H1 (cell line): ENCODE measurements at regions not wholly inside any gene's neighbourhood (a gene's known extent, or its start where the extent isn't known, plus 50 kb on each side); places are given as distances from the start of the nearest gene placed in this dataset.

Source experiments
- CTCF ChIA-PET: fragments of 300-600 bp; sonication (Branson Sonifier 250); formaldehyde crosslinking; loops from one replicate; lab custom pipeline; 2021; ENCODE audit not compliant: partially characterized antibody; lab: Charles Lee
- POLR2A ChIA-PET: fragments of 300-600 bp; sonication (Branson Sonifier 250); formaldehyde crosslinking; loops from one replicate; lab custom pipeline; 2021; ENCODE audit warnings: inconsistent platforms; ENCODE audit not compliant: partially characterized antibody; lab: Charles Lee
- DNase-seq, 2 experiments: peaks; one replicate each; pipeline versions ENCODE4 v3.0.0 to v3.0.0-alpha.2; 2010 to 2022; ENCODE audit warnings: low spot score in 2 of 2, low read depth in 1 of 2, mixed read lengths in 1 of 2
- FAIRE-seq: peaks from 2 replicates; lab custom pipeline; 2011; peaks lifted over from hg19 to GRCh38; lab: Jason Lieb, UNC
- H2AFZ ChIP-seq: 2 replicates; pipeline ENCODE4 v1.8.1; 2012; ENCODE audit warnings: low read length, inconsistent platforms
- H2AK5ac ChIP-seq: 2 replicates; pipeline ENCODE4 v1.6.1; 2013; ENCODE audit warnings: low read depth, low read length
- H2BK120ac ChIP-seq: replicated peaks from 2 replicates; pipeline ENCODE3; 2013; ENCODE audit warnings: low read depth, low read length, inconsistent platforms
- H2BK12ac ChIP-seq: 2 replicates; pipeline ENCODE4 v1.6.1; 2013; ENCODE audit warnings: low read depth, low read length
- H2BK15ac ChIP-seq: 2 replicates; pipeline ENCODE4 v1.6.1; 2013; ENCODE audit warnings: low read length
- H2BK20ac ChIP-seq: 2 replicates; pipeline ENCODE4 v1.6.1; 2013; ENCODE audit warnings: low read length
- H2BK5ac ChIP-seq: 2 replicates; pipeline ENCODE4 v1.6.1; 2013; ENCODE audit warnings: low read depth, low read length
- H3K14ac ChIP-seq: 2 replicates; pipeline ENCODE4 v1.6.1; 2013; ENCODE audit warnings: inconsistent platforms; ENCODE audit not compliant: insufficient read length
- H3K18ac ChIP-seq: 2 replicates; pipeline ENCODE4 v1.6.1; 2013; ENCODE audit warnings: low read length; ENCODE audit errors: extremely low read depth
- H3K23ac ChIP-seq: 2 replicates; pipeline ENCODE4 v1.6.1; 2013; ENCODE audit warnings: inconsistent platforms; ENCODE audit not compliant: insufficient read length
- H3K23me2 ChIP-seq: 2 replicates; pipeline ENCODE4 v1.6.1; 2013; ENCODE audit warnings: low read depth, low read length
- H3K27ac ChIP-seq: 2 replicates; pipeline ENCODE4 v1.6.1; 2011; ENCODE audit warnings: low read depth, low read length, inconsistent platforms
- H3K27me3 ChIP-seq, 4 experiments: replicated peaks in 1 of 4; 1 replicate in 1 of 4; 2 replicates in 3 of 4; pipeline versions ENCODE4 v1.6.1 to v1.8.1; 2011 to 2013; ENCODE audit warnings: low read length in 3 of 4, mild to moderate bottlenecking in 3 of 4, inconsistent platforms in 2 of 4, mixed read lengths in 2 of 4, moderate library complexity in 1 of 4; ENCODE audit not compliant: control insufficient read depth in 3 of 4, insufficient read depth in 3 of 4; ENCODE audit errors: extremely low read depth in 1 of 4
- H3K36me3 ChIP-seq, 4 experiments: 2 replicates each; pipeline versions ENCODE4 v1.6.1 to v1.8.1; 2011 to 2013; ENCODE audit warnings: mild to moderate bottlenecking in 4 of 4, low read length in 3 of 4, moderate library complexity in 2 of 4, control low read depth in 1 of 4, inconsistent platforms in 1 of 4; ENCODE audit not compliant: insufficient read depth in 4 of 4, control insufficient read depth in 2 of 4
- H3K4ac ChIP-seq: replicated peaks from 2 replicates; pipeline ENCODE3; 2013; ENCODE audit warnings: low read length, low read depth, mixed read lengths, inconsistent platforms; ENCODE audit not compliant: insufficient read length
- H3K4me1 ChIP-seq, 4 experiments: replicated peaks in 1 of 4; 1 replicate in 1 of 4; 2 replicates in 3 of 4; pipeline versions ENCODE4 v1.6.1 to v1.8.1; 2011 to 2013; ENCODE audit warnings: low read length in 3 of 4, inconsistent platforms in 2 of 4, mixed read lengths in 1 of 4; ENCODE audit not compliant: insufficient read depth in 4 of 4, control insufficient read depth in 3 of 4
- H3K4me2 ChIP-seq, 2 experiments: 2 replicates each; pipeline versions ENCODE4 v1.6.1 to v1.8.1; 2011 to 2013; ENCODE audit warnings: low read depth in 2 of 2, low read length in 2 of 2, control low read depth in 1 of 2, inconsistent platforms in 1 of 2, mild to moderate bottlenecking in 1 of 2; ENCODE audit not compliant: insufficient read depth in 1 of 2
- H3K4me3 ChIP-seq, 4 experiments: fragments of 200-600, 300-600 bp in 1 of 4; sonication (generic), shearing (Covaris generic), sonication (Bioruptor Twin) in 1 of 4; 2 replicates each; pipeline versions ENCODE4 v1.5.1 to v1.8.1; 2011 to 2016; ENCODE audit warnings: low read length in 4 of 4, low read depth in 3 of 4, control low read depth in 2 of 4, inconsistent platforms in 2 of 4, mild to moderate bottlenecking in 2 of 4, mixed read lengths in 1 of 4, moderate library complexity in 1 of 4; ENCODE audit not compliant: insufficient read depth in 2 of 4; ENCODE audit errors: extremely low read depth in 1 of 4
- H3K56ac ChIP-seq: replicated peaks from 2 replicates; pipeline ENCODE3; 2013; ENCODE audit warnings: low read depth, mild to moderate bottlenecking, mixed read lengths, low read length, inconsistent platforms; ENCODE audit not compliant: insufficient read length
- H3K79me1 ChIP-seq: 2 replicates; pipeline ENCODE4 v1.6.1; 2013; ENCODE audit warnings: low read depth, low read length, control low read depth
- H3K79me2 ChIP-seq, 2 experiments: 2 replicates each; pipeline versions ENCODE4 v1.6.1 to v1.8.1; 2012 to 2013; ENCODE audit warnings: low read length in 2 of 2, mild to moderate bottlenecking in 2 of 2, inconsistent platforms in 1 of 2; ENCODE audit not compliant: insufficient read depth in 2 of 2, control insufficient read depth in 1 of 2
- H3K9ac ChIP-seq, 4 experiments: replicated peaks in 1 of 4; 1 replicate in 1 of 4; 2 replicates in 3 of 4; pipeline versions ENCODE4 v1.6.1 to v1.8.1; 2011 to 2013; ENCODE audit warnings: low read depth in 3 of 4, low read length in 3 of 4, control low read depth in 2 of 4, mild to moderate bottlenecking in 2 of 4, moderate library complexity in 2 of 4, inconsistent platforms in 1 of 4; ENCODE audit errors: extremely low read depth in 1 of 4
- H3K9me3 ChIP-seq, 2 experiments: 2 replicates each; pipeline versions ENCODE4 v1.6.1 to v1.8.1; 2012 to 2013; ENCODE audit warnings: mild to moderate bottlenecking in 2 of 2, moderate library complexity in 2 of 2, control low read depth in 1 of 2, inconsistent platforms in 1 of 2, low read depth in 1 of 2, low read length in 1 of 2, mixed read lengths in 1 of 2; ENCODE audit not compliant: insufficient read depth in 2 of 2
- H4K20me1 ChIP-seq, 2 experiments: replicated peaks in 1 of 2; 2 replicates each; pipeline versions ENCODE3 to v1.8.1; 2011 to 2013; ENCODE audit warnings: inconsistent platforms in 2 of 2, low read length in 2 of 2, mild to moderate bottlenecking in 1 of 2; ENCODE audit not compliant: insufficient read depth in 2 of 2, control insufficient read depth in 1 of 2
- H4K5ac ChIP-seq: 2 replicates; pipeline ENCODE4 v1.6.1; 2013; ENCODE audit warnings: low read length, low read depth, mixed read lengths, inconsistent platforms; ENCODE audit not compliant: insufficient read length
- H4K8ac ChIP-seq: 2 replicates; pipeline ENCODE4 v1.8.0; 2013; ENCODE audit warnings: mild to moderate bottlenecking, moderate library complexity, low read length, inconsistent platforms; ENCODE audit not compliant: insufficient read depth; ENCODE audit errors: extremely low read depth
- H4K91ac ChIP-seq: replicated peaks from 2 replicates; pipeline ENCODE3; 2013; ENCODE audit warnings: low read length, mixed read lengths, inconsistent platforms; ENCODE audit not compliant: insufficient read length
- BRCA1 ChIP-seq: IDR thresholded peaks from 2 replicates; pipeline ENCODE4 v1.6.1; 2012; ENCODE audit warnings: low read depth, low read length, improper control_type of control experiment
- USF2 ChIP-seq: IDR thresholded peaks from 2 replicates; pipeline ENCODE4 v1.6.1; 2011; ENCODE audit warnings: low read length, improper control_type of control experiment
- WGBS, 2 experiments: shearing (Covaris generic) in 1 of 2; methylation state at CpG; one replicate each; pipeline versions ENCODE4 v1.1.6 to v1.1.7; 2013 to 2015; ENCODE audit warnings: low lambda C conversion rate in 2 of 2, mixed read lengths in 2 of 2, inconsistent platforms in 1 of 2, low coverage in 1 of 2, missing lambda C conversion rate in 1 of 2; ENCODE audit not compliant: insufficient replicate concordance in 2 of 2, insufficient coverage in 1 of 2, insufficient read length in 1 of 2; ENCODE audit errors: extremely low coverage in 1 of 2, missing lambda C conversion rate in 1 of 2; 5-methylcytosine and 5-hydroxymethylcytosine counted together

GRCh38 chr21:28263974-28264373 lies 728.7 kb downstream of the LTN1 start:
- Histone ChIP-seq H3K56ac (no peak overlapping the region), H2BK15ac (no peak overlapping the region), H4K91ac (no peak overlapping the region), H3K79me2 (no peaks in the 10 kb centered on the region), H2BK5ac (no peak overlapping the region), H3K4me2 (no peak overlapping the region), H3K27ac (no peak overlapping the region), H3K79me1 (no peaks in the 10 kb centered on the region), H3K9ac (no peak overlapping the region), H3K14ac (no peak overlapping the region), H4K20me1 (no peaks in the 10 kb centered on the region), H3K4me3 (no peak overlapping the region), H2AK5ac (no peak overlapping the region), H3K18ac (no peak overlapping the region), H3K9me3 (no peaks in the 10 kb centered on the region), H3K4ac (no peak overlapping the region), H3K36me3 (no peaks in the 10 kb centered on the region), H4K8ac (no peak overlapping the region), H2BK12ac (no peak overlapping the region), H3K27me3 (no peaks in the 10 kb centered on the region), H3K23me2 (no peaks in the 10 kb centered on the region), H2BK20ac (no peak overlapping the region), H3K23ac (no peak overlapping the region), H4K5ac (no peak overlapping the region), H3K4me1 (no peaks in the 10 kb centered on the region), H2AFZ (no peak overlapping the region), H2BK120ac (no peak overlapping the region)
- POLR2A ChIA-PET = no interaction called here
- CTCF ChIA-PET = no interaction called here
- no peak for FAIRE-seq
- WGBS, 2 experiments = 91% methylated on average over 2 of the region's 4 CpGs; no CpG with 5 or more reads in 1 of the 2 experiments
- DNase-seq = no peak
- TF ChIP-seq BRCA1 (no peak), USF2 (no peak)
